ENCODE measurements at regions not wholly inside any gene's neighbourhood (a gene's known extent, or its start where the extent isn't known, plus 50 kb on each side); places are given as distances from the start of the nearest gene placed in this dataset.

DNA sequence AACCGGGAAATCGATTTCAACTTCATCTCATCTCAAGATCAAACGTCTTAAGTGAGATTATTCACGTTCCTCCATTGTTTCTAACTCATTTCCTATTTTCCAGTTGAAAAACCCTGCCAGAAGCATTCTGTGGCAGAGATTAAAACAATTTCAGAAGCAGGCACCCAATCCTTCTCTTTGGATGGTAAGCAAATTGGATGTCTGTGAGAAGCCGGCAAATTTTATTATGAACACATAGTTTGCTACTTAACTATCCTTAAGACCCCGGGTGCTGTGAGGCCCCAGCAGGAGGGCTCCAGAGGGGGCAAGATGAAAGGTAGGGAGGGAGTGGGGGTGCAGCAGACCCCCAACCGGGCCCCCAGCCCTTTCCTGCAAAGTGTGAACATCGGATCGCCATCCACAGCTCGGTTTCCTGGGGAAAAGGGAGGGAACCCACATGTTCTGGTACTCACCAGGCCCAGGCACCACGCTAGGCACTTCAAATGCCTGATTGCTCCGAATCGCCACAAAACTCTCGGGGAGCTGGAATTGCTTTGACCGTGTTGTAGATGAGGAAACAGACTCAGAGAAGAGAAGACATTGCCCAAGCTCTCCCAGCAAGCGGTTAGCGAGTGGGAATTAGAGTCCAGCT is 167.1 kb upstream of the MVB12B start:
- H4K20me1 ChIP-seq (ENCODE audit: insufficient read depth), result no peaks in the 10 kb centered on the region
- H3K27ac ChIP-seq (ENCODE audit: low read length), result peak overlapping the region; percentile 97
- no peak overlapping the region for H3K4me2 ChIP-seq (ENCODE audit: low read length)
- no peaks in the 10 kb centered on the region for H3K9me3 ChIP-seq (ENCODE audit: low read length)
- H3F3A ChIP-seq (ENCODE audit: insufficient read depth, low read length, poor library complexity, severe bottlenecking), result peaks cover 15% of the 10 kb centered on the region
- H3K9me2 ChIP-seq (ENCODE audit: insufficient read depth, low read length), result no peaks in the 10 kb centered on the region
- no peaks in the 10 kb centered on the region for H3K36me3 ChIP-seq (ENCODE audit: insufficient read depth, low read length)
- H3K27me3 ChIP-seq (ENCODE audit: insufficient read depth, low read depth, low read length), result no peaks in the 10 kb centered on the region
- TF ChIP-seq EP300 (conservative IDR thresholded peaks at IDR 0.05; ENCODE audit: poor library complexity, severe bottlenecking) (no peak), TAF1 (IDR thresholded peaks at IDR 0.05; ENCODE audit: low read depth) (no peak), POLR2AphosphoS5 (IDR thresholded peaks at IDR 0.05) (no peak), RAD21 (conservative IDR thresholded peaks at IDR 0.05) (no peak), EZH2 (IDR thresholded peaks at IDR 0.05; ENCODE audit: borderline replicate concordance, insufficient read depth, low read length, poor library complexity, severe bottlenecking) (no peak), MXI1 (conservative IDR thresholded peaks at IDR 0.05; ENCODE audit: poor library complexity, severe bottlenecking) (no peak), SMC3 (conservative IDR thresholded peaks at IDR 0.05; ENCODE audit: poor library complexity) (no peak)
- TF ChIP-seq, protein P1, sequence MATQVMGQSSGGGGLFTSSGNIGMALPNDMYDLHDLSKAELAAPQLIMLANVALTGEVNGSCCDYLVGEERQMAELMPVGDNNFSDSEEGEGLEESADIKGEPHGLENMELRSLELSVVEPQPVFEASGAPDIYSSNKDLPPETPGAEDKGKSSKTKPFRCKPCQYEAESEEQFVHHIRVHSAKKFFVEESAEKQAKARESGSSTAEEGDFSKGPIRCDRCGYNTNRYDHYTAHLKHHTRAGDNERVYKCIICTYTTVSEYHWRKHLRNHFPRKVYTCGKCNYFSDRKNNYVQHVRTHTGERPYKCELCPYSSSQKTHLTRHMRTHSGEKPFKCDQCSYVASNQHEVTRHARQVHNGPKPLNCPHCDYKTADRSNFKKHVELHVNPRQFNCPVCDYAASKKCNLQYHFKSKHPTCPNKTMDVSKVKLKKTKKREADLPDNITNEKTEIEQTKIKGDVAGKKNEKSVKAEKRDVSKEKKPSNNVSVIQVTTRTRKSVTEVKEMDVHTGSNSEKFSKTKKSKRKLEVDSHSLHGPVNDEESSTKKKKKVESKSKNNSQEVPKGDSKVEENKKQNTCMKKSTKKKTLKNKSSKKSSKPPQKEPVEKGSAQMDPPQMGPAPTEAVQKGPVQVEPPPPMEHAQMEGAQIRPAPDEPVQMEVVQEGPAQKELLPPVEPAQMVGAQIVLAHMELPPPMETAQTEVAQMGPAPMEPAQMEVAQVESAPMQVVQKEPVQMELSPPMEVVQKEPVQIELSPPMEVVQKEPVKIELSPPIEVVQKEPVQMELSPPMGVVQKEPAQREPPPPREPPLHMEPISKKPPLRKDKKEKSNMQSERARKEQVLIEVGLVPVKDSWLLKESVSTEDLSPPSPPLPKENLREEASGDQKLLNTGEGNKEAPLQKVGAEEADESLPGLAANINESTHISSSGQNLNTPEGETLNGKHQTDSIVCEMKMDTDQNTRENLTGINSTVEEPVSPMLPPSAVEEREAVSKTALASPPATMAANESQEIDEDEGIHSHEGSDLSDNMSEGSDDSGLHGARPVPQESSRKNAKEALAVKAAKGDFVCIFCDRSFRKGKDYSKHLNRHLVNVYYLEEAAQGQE (IDR thresholded peaks at IDR 0.05; ENCODE audit: borderline replicate concordance), result no peak
- TF ChIP-seq, protein P2, sequence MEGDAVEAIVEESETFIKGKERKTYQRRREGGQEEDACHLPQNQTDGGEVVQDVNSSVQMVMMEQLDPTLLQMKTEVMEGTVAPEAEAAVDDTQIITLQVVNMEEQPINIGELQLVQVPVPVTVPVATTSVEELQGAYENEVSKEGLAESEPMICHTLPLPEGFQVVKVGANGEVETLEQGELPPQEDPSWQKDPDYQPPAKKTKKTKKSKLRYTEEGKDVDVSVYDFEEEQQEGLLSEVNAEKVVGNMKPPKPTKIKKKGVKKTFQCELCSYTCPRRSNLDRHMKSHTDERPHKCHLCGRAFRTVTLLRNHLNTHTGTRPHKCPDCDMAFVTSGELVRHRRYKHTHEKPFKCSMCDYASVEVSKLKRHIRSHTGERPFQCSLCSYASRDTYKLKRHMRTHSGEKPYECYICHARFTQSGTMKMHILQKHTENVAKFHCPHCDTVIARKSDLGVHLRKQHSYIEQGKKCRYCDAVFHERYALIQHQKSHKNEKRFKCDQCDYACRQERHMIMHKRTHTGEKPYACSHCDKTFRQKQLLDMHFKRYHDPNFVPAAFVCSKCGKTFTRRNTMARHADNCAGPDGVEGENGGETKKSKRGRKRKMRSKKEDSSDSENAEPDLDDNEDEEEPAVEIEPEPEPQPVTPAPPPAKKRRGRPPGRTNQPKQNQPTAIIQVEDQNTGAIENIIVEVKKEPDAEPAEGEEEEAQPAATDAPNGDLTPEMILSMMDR (IDR thresholded peaks at IDR 0.05; ENCODE audit: poor library complexity, severe bottlenecking), result no peak
- H3K9ac ChIP-seq (ENCODE audit: low read length), result peak overlapping the region; percentile 70
- H3K4me3 ChIP-seq (ENCODE audit: low read length), result no peak overlapping the region
- H3K79me2 ChIP-seq (replicated peaks; ENCODE audit: insufficient read depth, low read length), result no peaks in the 10 kb centered on the region
- no peak overlapping the region for H2AFZ ChIP-seq (ENCODE audit: low read depth, low read length)

- H2AFZ ChIP-seq (ENCODE audit: low read depth, low read length), result no peak overlapping the region
- H3K36me3 ChIP-seq (ENCODE audit: insufficient read depth, low read length), result no peaks in the 10 kb centered on the region
- H4K20me1 ChIP-seq (ENCODE audit: insufficient read depth), result no peaks in the 10 kb centered on the region
- H3K9me2 ChIP-seq (ENCODE audit: insufficient read depth, low read length), result no peaks in the 10 kb centered on the region
- H3F3A ChIP-seq (ENCODE audit: insufficient read depth, low read length, poor library complexity, severe bottlenecking), result peaks cover 15% of the 10 kb centered on the region
- no peak overlapping the region for H3K9ac ChIP-seq (ENCODE audit: low read length)
- TF ChIP-seq MXI1 (conservative IDR thresholded peaks at IDR 0.05; ENCODE audit: poor library complexity, severe bottlenecking), result no peak
- TF ChIP-seq, protein P1 (IDR thresholded peaks at IDR 0.05; ENCODE audit: borderline replicate concordance), result no peak
- TF ChIP-seq TAF1 (IDR thresholded peaks at IDR 0.05; ENCODE audit: low read depth), result no peak
- TF ChIP-seq EP300 (conservative IDR thresholded peaks at IDR 0.05; ENCODE audit: poor library complexity, severe bottlenecking), result no peak
- no peak for TF ChIP-seq RAD21 (conservative IDR thresholded peaks at IDR 0.05)
- TF ChIP-seq, protein P2 (IDR thresholded peaks at IDR 0.05; ENCODE audit: poor library complexity, severe bottlenecking), result no peak
- TF ChIP-seq SMC3 (conservative IDR thresholded peaks at IDR 0.05; ENCODE audit: poor library complexity), result no peak
- no peak for TF ChIP-seq EZH2 (IDR thresholded peaks at IDR 0.05; ENCODE audit: borderline replicate concordance, insufficient read depth, low read length, poor library complexity, severe bottlenecking)
- TF ChIP-seq POLR2AphosphoS5 (IDR thresholded peaks at IDR 0.05), result no peak
- H3K27ac ChIP-seq (ENCODE audit: low read length), result peak overlapping the region; percentile 97
- H3K4me2 ChIP-seq (ENCODE audit: low read length), result no peak overlapping the region
- H3K27me3 ChIP-seq (ENCODE audit: insufficient read depth, low read depth, low read length), result no peaks in the 10 kb centered on the region
- no peaks in the 10 kb centered on the region for H3K9me3 ChIP-seq (ENCODE audit: low read length)
- no peak overlapping the region for H3K4me3 ChIP-seq (ENCODE audit: low read length)
- no peaks in the 10 kb centered on the region for H3K79me2 ChIP-seq (replicated peaks; ENCODE audit: insufficient read depth, low read length)
These were observed 166.4 kb upstream of the MVB12B start for GRCh38 chr9:126160067-126160853.
